ENCODE measurements at regions not wholly inside any gene's neighbourhood (a gene's known extent, or its start where the extent isn't known, plus 50 kb on each side); places are given as distances from the start of the nearest gene placed in this dataset.

- no peak for DNase-seq
These were observed 80.2 kb upstream of the KIRREL3 start for GRCh38 chr11:127080735-127081134.

DNA sequence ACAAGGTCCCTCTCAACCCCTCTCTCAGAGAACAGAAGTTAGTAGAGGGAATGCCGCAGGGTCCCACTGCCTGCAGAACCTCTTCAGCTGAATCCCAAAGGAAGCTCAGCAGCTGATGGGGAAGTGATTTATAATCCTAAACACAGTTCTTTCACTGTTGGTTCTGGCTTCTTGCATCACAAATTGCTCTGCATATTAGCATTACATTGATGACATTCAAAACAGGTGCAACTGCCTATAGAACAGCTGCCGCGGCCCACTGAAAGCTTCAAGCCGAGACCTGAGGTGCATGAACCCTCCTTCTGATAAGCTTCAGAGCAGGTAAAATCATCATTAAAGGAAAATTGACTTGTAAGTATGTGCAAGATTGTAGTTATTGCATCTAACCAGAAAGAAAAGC lies 75.2 kb upstream of the KIRREL3 start:
- no peak for DNase-seq

GRCh38 chr11:127074151-127074761 lies 73.7 kb upstream of the KIRREL3 start:
- DNase-seq, result peak; percentile 80

- no peak for DNase-seq
These were observed 73.1 kb upstream of the KIRREL3 start for GRCh38 chr11:127073621-127074020.

GRCh38 chr11:127071606-127072005 lies 71.0 kb upstream of the KIRREL3 start:
- no peak for DNase-seq

GRCh38 chr11:127070808-127071207 lies 70.2 kb upstream of the KIRREL3 start:
- DNase-seq, result no peak

DNA sequence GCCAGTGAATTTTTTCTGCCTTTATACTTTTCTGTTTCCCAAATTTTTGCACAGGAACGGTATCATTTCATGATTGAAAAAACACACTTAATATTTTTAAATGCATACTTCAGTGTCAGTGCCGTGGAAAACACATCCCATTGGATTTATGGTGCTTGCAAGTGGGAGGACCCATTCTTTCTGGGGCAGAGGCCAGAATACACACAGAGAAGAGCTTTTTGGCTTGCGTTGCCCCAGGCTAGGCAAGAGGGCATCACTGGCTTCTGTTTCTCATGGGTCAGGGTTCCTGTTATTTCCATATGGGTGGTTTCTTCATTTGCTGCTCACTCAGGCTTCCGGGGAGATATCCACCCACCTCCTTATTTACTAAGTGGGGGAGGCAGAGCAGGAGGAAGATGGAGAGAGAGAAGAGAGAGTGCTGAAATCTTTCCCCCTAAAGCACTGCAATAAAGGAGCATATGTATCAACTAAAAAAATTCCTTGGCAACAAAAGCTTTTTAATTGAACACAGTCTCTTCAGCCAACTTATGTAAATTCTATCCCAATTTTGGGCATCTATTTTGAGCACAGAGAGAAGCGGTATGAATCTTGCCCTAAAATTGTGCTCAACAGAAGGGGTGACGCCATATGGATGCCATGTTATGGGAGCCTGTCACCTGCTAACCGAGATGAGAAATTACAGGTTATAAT lies 66.0 kb upstream of the KIRREL3 start:
- no peak for DNase-seq

- DNase-seq, result no peak
These were observed 62.7 kb upstream of the KIRREL3 start for GRCh38 chr11:127063241-127063640.

DNA sequence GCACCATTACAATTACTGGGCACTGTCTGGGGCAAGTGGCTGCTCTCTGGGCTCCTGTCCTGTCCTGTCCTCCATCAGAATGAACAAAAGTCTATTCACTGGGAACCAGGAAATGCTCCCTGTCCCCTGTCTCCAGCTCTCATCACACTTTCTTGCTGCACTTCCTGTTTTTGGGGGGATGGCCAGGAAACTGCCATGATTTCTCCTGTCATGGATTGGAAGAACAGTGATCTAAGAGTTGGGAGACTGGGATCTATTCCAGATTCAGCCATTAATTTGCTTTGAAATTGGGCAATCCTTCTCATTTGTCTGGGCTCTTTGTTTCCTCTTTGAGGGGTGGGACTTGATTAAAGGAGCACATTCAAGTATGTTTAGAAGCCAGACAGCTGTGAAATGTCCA lies 61.4 kb upstream of the KIRREL3 start:
- peak; percentile 18 for DNase-seq

DNA sequence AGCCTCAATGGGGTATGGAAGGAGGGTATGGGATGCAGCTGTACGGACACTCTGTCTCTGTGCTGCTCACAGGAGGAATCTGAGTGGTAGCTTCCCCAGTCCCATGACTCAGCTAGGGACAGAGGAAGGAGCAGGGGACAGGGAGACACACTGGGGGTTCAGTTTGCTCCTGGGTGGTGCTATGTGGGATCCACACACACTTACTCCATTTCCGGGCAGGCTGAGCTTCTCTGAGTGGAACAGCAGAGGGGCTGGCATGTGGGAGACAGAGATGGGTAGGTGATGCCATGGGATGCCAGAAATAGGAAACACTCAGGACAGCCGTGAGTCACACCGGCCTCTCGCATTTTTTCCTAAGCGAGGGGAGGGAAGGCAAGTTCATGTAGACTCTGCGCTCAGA lies 59.2 kb upstream of the KIRREL3 start:
- peak; percentile 42 for DNase-seq

DNA sequence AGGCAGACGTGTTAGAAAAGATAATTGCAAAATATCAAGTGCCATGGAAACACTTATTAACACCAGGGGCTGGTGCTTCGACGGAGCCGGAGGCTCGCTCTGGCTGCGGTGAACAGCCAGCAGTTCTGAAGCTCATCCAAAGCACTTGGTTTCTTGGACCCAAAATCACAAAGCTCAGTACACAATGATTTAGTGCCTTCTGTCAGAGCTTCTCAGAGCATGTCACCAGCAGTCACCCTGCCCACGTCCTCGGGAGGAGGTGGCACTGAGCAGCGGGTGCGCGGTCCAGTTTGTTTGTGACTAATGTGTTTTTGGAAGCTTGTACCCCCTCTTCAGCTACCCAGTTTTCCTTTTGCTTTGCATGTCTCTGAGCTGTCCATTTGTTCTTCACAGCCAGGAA lies 58.7 kb upstream of the KIRREL3 start:
- DNase-seq, result no peak

DNA sequence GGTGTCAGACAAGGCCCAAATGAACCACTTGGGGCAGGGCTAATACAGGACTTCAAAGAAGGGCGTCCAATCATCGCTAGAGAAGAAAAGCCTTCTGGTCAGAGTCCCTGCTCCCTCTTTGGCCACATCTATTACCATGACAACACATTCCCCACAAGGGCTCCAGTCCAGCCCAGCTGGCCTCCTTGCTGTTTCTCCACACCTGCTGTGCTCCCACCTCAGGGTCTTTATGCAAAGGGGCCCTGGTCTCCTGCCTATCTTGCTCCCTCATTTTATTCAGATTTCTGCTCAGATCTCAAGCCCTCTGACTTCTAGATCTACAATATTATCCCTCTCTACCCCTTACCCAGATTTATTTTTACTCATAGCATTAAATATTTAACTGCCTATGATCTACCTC lies 58.0 kb upstream of the KIRREL3 start:
- no peak for DNase-seq

GRCh38 chr11:127057126-127057525 lies 56.6 kb upstream of the KIRREL3 start:
- DNase-seq, result no peak

DNA sequence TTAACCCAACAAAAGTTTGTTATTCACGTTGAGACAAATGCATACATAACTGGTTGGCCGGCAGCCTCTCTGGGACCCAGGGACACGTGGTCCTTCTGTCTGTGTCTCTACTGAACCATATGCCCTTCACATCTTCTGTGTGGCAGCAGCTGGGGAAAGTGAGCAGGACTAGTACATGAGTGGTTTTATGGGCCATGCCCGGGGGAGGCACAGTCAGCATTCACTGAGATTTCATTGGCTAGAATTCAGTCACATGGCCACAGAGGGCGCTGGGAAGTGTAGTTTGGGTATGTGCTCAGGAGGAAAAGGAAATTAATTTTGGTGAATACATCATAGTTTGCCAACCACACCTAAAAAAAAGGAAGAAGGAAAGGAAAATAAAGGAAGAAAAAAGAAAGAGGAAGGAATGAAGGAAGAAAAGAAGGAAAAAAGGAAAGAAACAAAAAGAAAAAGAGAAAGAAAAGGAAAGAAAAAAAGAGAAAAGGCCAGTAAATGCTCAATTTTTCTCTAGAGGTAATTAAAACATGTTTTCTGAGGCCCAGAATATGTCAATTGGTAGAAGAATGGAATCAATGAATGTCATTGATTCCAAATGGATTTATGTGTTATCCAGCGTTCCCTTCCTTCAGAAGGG lies 55.9 kb upstream of the KIRREL3 start:
- DNase-seq, result no peak

GRCh38 chr11:127055236-127055635 lies 54.7 kb upstream of the KIRREL3 start:
- DNase-seq, result no peak

DNA sequence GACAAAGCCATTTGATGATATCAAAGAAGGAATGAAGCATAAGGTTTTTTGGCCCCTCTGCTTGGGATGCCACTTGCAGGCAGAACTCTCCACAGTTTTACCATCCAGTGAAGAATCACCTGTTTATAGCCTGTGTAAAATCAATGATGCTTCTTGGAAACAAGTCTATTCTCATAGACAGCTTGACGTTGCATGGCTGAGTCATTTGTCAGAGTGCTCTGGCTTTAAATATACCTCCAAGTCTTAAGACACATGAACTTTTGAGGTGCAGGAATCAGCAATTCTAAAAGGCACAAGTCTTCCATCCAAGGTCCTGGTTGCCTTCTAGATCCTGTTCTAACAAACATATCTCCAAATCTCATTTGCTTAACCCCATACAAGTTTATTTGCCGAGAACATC lies 53.6 kb upstream of the KIRREL3 start:
- no peak for DNase-seq

DNA sequence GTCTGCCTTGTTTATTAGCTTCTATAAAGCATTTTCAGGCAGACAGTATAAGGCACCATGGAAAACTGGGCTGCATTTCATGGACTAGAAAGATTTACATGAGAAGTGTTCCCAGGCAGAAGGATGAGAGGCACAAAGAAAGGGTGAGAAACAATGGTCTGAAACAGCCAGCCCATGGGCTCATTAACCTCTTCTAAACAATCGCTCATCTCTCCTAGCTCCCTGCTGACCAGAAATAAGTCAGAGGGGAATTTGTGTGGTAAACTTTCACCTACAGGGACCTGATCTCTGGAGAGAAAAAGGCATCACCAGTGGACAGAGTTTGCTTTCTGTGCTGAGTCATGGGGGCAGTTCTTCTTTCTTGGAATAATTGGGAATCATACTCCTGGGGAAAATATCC lies 51.8 kb upstream of the KIRREL3 start:
- no peak for DNase-seq
